ENCODE measurements at regions not wholly inside any gene's neighbourhood (a gene's known extent, or its start where the extent isn't known, plus 50 kb on each side); places are given as distances from the start of the nearest gene placed in this dataset.

GRCh38 chr1:182193908-182194550 is 132.5 kb upstream of the ZNF648 start:
- no peak for TF ChIP-seq CTCF (IDR thresholded peaks at IDR 0.05)
- H3K36me3 Mint-ChIP-seq (ENCODE audit: low read depth), result no peaks in the 10 kb centered on the region
- DNase-seq (ENCODE audit: low spot score), result no peak

GRCh38 chr1:182192966-182193365 is 131.5 kb upstream of the ZNF648 start:
- no peak overlapping the region for H3K4me3 Mint-ChIP-seq (ENCODE audit: unreplicated experiment)
- no peaks in the 10 kb centered on the region for H3K36me3 Mint-ChIP-seq (ENCODE audit: low read depth)
- peaks cover 13% of the 10 kb centered on the region for H3K27me3 Mint-ChIP-seq (ENCODE audit: low read depth)
- no peak for DNase-seq (ENCODE audit: low spot score)
- H3K9me3 Mint-ChIP-seq (ENCODE audit: low read depth), result no peaks in the 10 kb centered on the region
- no peak for TF ChIP-seq CTCF (IDR thresholded peaks at IDR 0.05)
- H3K27ac Mint-ChIP-seq (ENCODE audit: unreplicated experiment), result no peak overlapping the region
- peaks cover 3% of the 10 kb centered on the region for H3K4me1 Mint-ChIP-seq (ENCODE audit: low read depth)

More at GRCh38 chr1:182193908-182194550, 132.5 kb upstream of the ZNF648 start:
- H3K4me3 Mint-ChIP-seq (ENCODE audit: unreplicated experiment), result no peak overlapping the region
- H3K27ac Mint-ChIP-seq (ENCODE audit: unreplicated experiment), result no peak overlapping the region
- peaks cover 3% of the 10 kb centered on the region for H3K4me1 Mint-ChIP-seq (ENCODE audit: low read depth)
- no peaks in the 10 kb centered on the region for H3K9me3 Mint-ChIP-seq (ENCODE audit: low read depth)
- H3K27me3 Mint-ChIP-seq (ENCODE audit: low read depth), result peaks cover 13% of the 10 kb centered on the region

GRCh38 chr1:182192215-182192614 is 130.7 kb upstream of the ZNF648 start:
- peaks cover 13% of the 10 kb centered on the region for H3K27me3 Mint-ChIP-seq (ENCODE audit: low read depth)
- peaks cover under 1% of the 10 kb centered on the region for H3K4me1 Mint-ChIP-seq (ENCODE audit: low read depth)
- H3K36me3 Mint-ChIP-seq (ENCODE audit: low read depth), result no peaks in the 10 kb centered on the region
- TF ChIP-seq CTCF (IDR thresholded peaks at IDR 0.05), result no peak
- no peaks in the 10 kb centered on the region for H3K9me3 Mint-ChIP-seq (ENCODE audit: low read depth)
- no peak overlapping the region for H3K4me3 Mint-ChIP-seq (ENCODE audit: unreplicated experiment)
- no peak for DNase-seq (ENCODE audit: low spot score)
- H3K27ac Mint-ChIP-seq (ENCODE audit: unreplicated experiment), result no peak overlapping the region

GRCh38 chr1:182191381-182192115 is 130.0 kb upstream of the ZNF648 start:
- Mint-ChIP-seq H3K9me3 (ENCODE audit: low read depth) (no peaks in the 10 kb centered on the region), H3K4me1 (ENCODE audit: low read depth) (peaks cover 6% of the 10 kb centered on the region), H3K27me3 (ENCODE audit: low read depth) (peaks cover 13% of the 10 kb centered on the region), H3K36me3 (ENCODE audit: low read depth) (no peaks in the 10 kb centered on the region), H3K4me3 (ENCODE audit: unreplicated experiment) (no peak overlapping the region), H3K27ac (ENCODE audit: unreplicated experiment) (no peak overlapping the region)
- TF ChIP-seq CTCF (IDR thresholded peaks at IDR 0.05), result no peak
- DNase-seq (ENCODE audit: low spot score), result no peak

- TF ChIP-seq CTCF (IDR thresholded peaks at IDR 0.05), result no peak
- Mint-ChIP-seq H3K9me3 (ENCODE audit: low read depth) (no peaks in the 10 kb centered on the region), H3K4me3 (ENCODE audit: unreplicated experiment) (no peak overlapping the region), H3K27ac (ENCODE audit: unreplicated experiment) (no peak overlapping the region), H3K36me3 (ENCODE audit: low read depth) (no peaks in the 10 kb centered on the region), H3K4me1 (ENCODE audit: low read depth) (peaks cover 20% of the 10 kb centered on the region), H3K27me3 (ENCODE audit: low read depth) (peaks cover 7% of the 10 kb centered on the region)
- DNase-seq (ENCODE audit: low spot score), result no peak
These were observed 128.1 kb upstream of the ZNF648 start for GRCh38 chr1:182189535-182190066.
